H1 (cell line): ENCODE measurements at regions not wholly inside any gene's neighbourhood (a gene's known extent, or its start where the extent isn't known, plus 50 kb on each side); places are given as distances from the start of the nearest gene placed in this dataset.
A peak's percentile ranks its signal among the peaks of the same experiment; 100 is the strongest.

ENCODE experiments used
- CTCF ChIA-PET: fragments of 300-600 bp; sonication (Branson Sonifier 250); formaldehyde crosslinking; loops from one replicate; lab custom pipeline; 2021; ENCODE audit not compliant: partially characterized antibody; lab: Charles Lee
- POLR2A ChIA-PET: fragments of 300-600 bp; sonication (Branson Sonifier 250); formaldehyde crosslinking; loops from one replicate; lab custom pipeline; 2021; ENCODE audit warnings: inconsistent platforms; ENCODE audit not compliant: partially characterized antibody; lab: Charles Lee
- DNase-seq, 2 experiments: peaks; one replicate each; pipeline versions ENCODE4 v3.0.0 to v3.0.0-alpha.2; 2010 to 2022; ENCODE audit warnings: low spot score in 2 of 2, low read depth in 1 of 2, mixed read lengths in 1 of 2
- FAIRE-seq: peaks from 2 replicates; lab custom pipeline; 2011; peaks lifted over from hg19 to GRCh38; lab: Jason Lieb, UNC
- H2AFZ ChIP-seq: 2 replicates; pipeline ENCODE4 v1.8.1; 2012; ENCODE audit warnings: low read length, inconsistent platforms
- H2AK5ac ChIP-seq: 2 replicates; pipeline ENCODE4 v1.6.1; 2013; ENCODE audit warnings: low read depth, low read length
- H2BK120ac ChIP-seq: replicated peaks from 2 replicates; pipeline ENCODE3; 2013; ENCODE audit warnings: low read depth, low read length, inconsistent platforms
- H2BK12ac ChIP-seq: 2 replicates; pipeline ENCODE4 v1.6.1; 2013; ENCODE audit warnings: low read depth, low read length
- H2BK15ac ChIP-seq: 2 replicates; pipeline ENCODE4 v1.6.1; 2013; ENCODE audit warnings: low read length
- H2BK20ac ChIP-seq: 2 replicates; pipeline ENCODE4 v1.6.1; 2013; ENCODE audit warnings: low read length
- H2BK5ac ChIP-seq: 2 replicates; pipeline ENCODE4 v1.6.1; 2013; ENCODE audit warnings: low read depth, low read length
- H3K14ac ChIP-seq: 2 replicates; pipeline ENCODE4 v1.6.1; 2013; ENCODE audit warnings: inconsistent platforms; ENCODE audit not compliant: insufficient read length
- H3K18ac ChIP-seq: 2 replicates; pipeline ENCODE4 v1.6.1; 2013; ENCODE audit warnings: low read length; ENCODE audit errors: extremely low read depth
- H3K23ac ChIP-seq: 2 replicates; pipeline ENCODE4 v1.6.1; 2013; ENCODE audit warnings: inconsistent platforms; ENCODE audit not compliant: insufficient read length
- H3K23me2 ChIP-seq: 2 replicates; pipeline ENCODE4 v1.6.1; 2013; ENCODE audit warnings: low read depth, low read length
- H3K27ac ChIP-seq: 2 replicates; pipeline ENCODE4 v1.6.1; 2011; ENCODE audit warnings: low read depth, low read length, inconsistent platforms
- H3K27me3 ChIP-seq, 4 experiments: replicated peaks in 1 of 4; 1 replicate in 1 of 4; 2 replicates in 3 of 4; pipeline versions ENCODE4 v1.6.1 to v1.8.1; 2011 to 2013; ENCODE audit warnings: low read length in 3 of 4, mild to moderate bottlenecking in 3 of 4, inconsistent platforms in 2 of 4, mixed read lengths in 2 of 4, moderate library complexity in 1 of 4; ENCODE audit not compliant: control insufficient read depth in 3 of 4, insufficient read depth in 3 of 4; ENCODE audit errors: extremely low read depth in 1 of 4
- H3K36me3 ChIP-seq, 4 experiments: 2 replicates each; pipeline versions ENCODE4 v1.6.1 to v1.8.1; 2011 to 2013; ENCODE audit warnings: mild to moderate bottlenecking in 4 of 4, low read length in 3 of 4, moderate library complexity in 2 of 4, control low read depth in 1 of 4, inconsistent platforms in 1 of 4; ENCODE audit not compliant: insufficient read depth in 4 of 4, control insufficient read depth in 2 of 4
- H3K4ac ChIP-seq: replicated peaks from 2 replicates; pipeline ENCODE3; 2013; ENCODE audit warnings: low read length, low read depth, mixed read lengths, inconsistent platforms; ENCODE audit not compliant: insufficient read length
- H3K4me1 ChIP-seq, 4 experiments: replicated peaks in 1 of 4; 1 replicate in 1 of 4; 2 replicates in 3 of 4; pipeline versions ENCODE4 v1.6.1 to v1.8.1; 2011 to 2013; ENCODE audit warnings: low read length in 3 of 4, inconsistent platforms in 2 of 4, mixed read lengths in 1 of 4; ENCODE audit not compliant: insufficient read depth in 4 of 4, control insufficient read depth in 3 of 4
- H3K4me2 ChIP-seq, 2 experiments: 2 replicates each; pipeline versions ENCODE4 v1.6.1 to v1.8.1; 2011 to 2013; ENCODE audit warnings: low read depth in 2 of 2, low read length in 2 of 2, control low read depth in 1 of 2, inconsistent platforms in 1 of 2, mild to moderate bottlenecking in 1 of 2; ENCODE audit not compliant: insufficient read depth in 1 of 2
- H3K4me3 ChIP-seq, 4 experiments: fragments of 200-600, 300-600 bp in 1 of 4; sonication (generic), shearing (Covaris generic), sonication (Bioruptor Twin) in 1 of 4; 2 replicates each; pipeline versions ENCODE4 v1.5.1 to v1.8.1; 2011 to 2016; ENCODE audit warnings: low read length in 4 of 4, low read depth in 3 of 4, control low read depth in 2 of 4, inconsistent platforms in 2 of 4, mild to moderate bottlenecking in 2 of 4, mixed read lengths in 1 of 4, moderate library complexity in 1 of 4; ENCODE audit not compliant: insufficient read depth in 2 of 4; ENCODE audit errors: extremely low read depth in 1 of 4
- H3K56ac ChIP-seq: replicated peaks from 2 replicates; pipeline ENCODE3; 2013; ENCODE audit warnings: low read depth, mild to moderate bottlenecking, mixed read lengths, low read length, inconsistent platforms; ENCODE audit not compliant: insufficient read length
- H3K79me1 ChIP-seq: 2 replicates; pipeline ENCODE4 v1.6.1; 2013; ENCODE audit warnings: low read depth, low read length, control low read depth
- H3K79me2 ChIP-seq, 2 experiments: 2 replicates each; pipeline versions ENCODE4 v1.6.1 to v1.8.1; 2012 to 2013; ENCODE audit warnings: low read length in 2 of 2, mild to moderate bottlenecking in 2 of 2, inconsistent platforms in 1 of 2; ENCODE audit not compliant: insufficient read depth in 2 of 2, control insufficient read depth in 1 of 2
- H3K9ac ChIP-seq, 4 experiments: replicated peaks in 1 of 4; 1 replicate in 1 of 4; 2 replicates in 3 of 4; pipeline versions ENCODE4 v1.6.1 to v1.8.1; 2011 to 2013; ENCODE audit warnings: low read depth in 3 of 4, low read length in 3 of 4, control low read depth in 2 of 4, mild to moderate bottlenecking in 2 of 4, moderate library complexity in 2 of 4, inconsistent platforms in 1 of 4; ENCODE audit errors: extremely low read depth in 1 of 4
- H3K9me3 ChIP-seq, 2 experiments: 2 replicates each; pipeline versions ENCODE4 v1.6.1 to v1.8.1; 2012 to 2013; ENCODE audit warnings: mild to moderate bottlenecking in 2 of 2, moderate library complexity in 2 of 2, control low read depth in 1 of 2, inconsistent platforms in 1 of 2, low read depth in 1 of 2, low read length in 1 of 2, mixed read lengths in 1 of 2; ENCODE audit not compliant: insufficient read depth in 2 of 2
- H4K20me1 ChIP-seq, 2 experiments: replicated peaks in 1 of 2; 2 replicates each; pipeline versions ENCODE3 to v1.8.1; 2011 to 2013; ENCODE audit warnings: inconsistent platforms in 2 of 2, low read length in 2 of 2, mild to moderate bottlenecking in 1 of 2; ENCODE audit not compliant: insufficient read depth in 2 of 2, control insufficient read depth in 1 of 2
- H4K5ac ChIP-seq: 2 replicates; pipeline ENCODE4 v1.6.1; 2013; ENCODE audit warnings: low read length, low read depth, mixed read lengths, inconsistent platforms; ENCODE audit not compliant: insufficient read length
- H4K8ac ChIP-seq: 2 replicates; pipeline ENCODE4 v1.8.0; 2013; ENCODE audit warnings: mild to moderate bottlenecking, moderate library complexity, low read length, inconsistent platforms; ENCODE audit not compliant: insufficient read depth; ENCODE audit errors: extremely low read depth
- H4K91ac ChIP-seq: replicated peaks from 2 replicates; pipeline ENCODE3; 2013; ENCODE audit warnings: low read length, mixed read lengths, inconsistent platforms; ENCODE audit not compliant: insufficient read length
- CBX5 ChIP-seq: fragments of 300-800, 300-1000 bp; sonication (generic); IDR thresholded peaks from 2 replicates; pipeline ENCODE4 v1.7.1; 2016; ENCODE audit warnings: antibody characterized with exemption, low read length, low read depth
- E2F6 ChIP-seq: IDR thresholded peaks from 2 replicates; pipeline ENCODE4 v1.6.1; 2012; ENCODE audit warnings: inconsistent platforms
- EP300 ChIP-seq, 2 experiments: IDR thresholded peaks; 1 replicate in 1 of 2; 2 replicates in 1 of 2; pipeline ENCODE4 v1.6.1; 2011 to 2012; ENCODE audit warnings: low read depth in 2 of 2, low read length in 2 of 2, mild to moderate bottlenecking in 2 of 2, borderline replicate concordance in 1 of 2, inconsistent platforms in 1 of 2, moderate library complexity in 1 of 2
- KDM1A ChIP-seq: fragments of 200-600, 300-600 bp; sonication (generic); IDR thresholded peaks from 2 replicates; pipeline ENCODE4 v1.7.1; 2016; ENCODE audit warnings: mild to moderate bottlenecking, low read length, borderline replicate concordance
- MAFK ChIP-seq: IDR thresholded peaks from 2 replicates; pipeline ENCODE4 v1.6.1; 2012; ENCODE audit warnings: low read depth, mild to moderate bottlenecking, improper control_type of control experiment, low read length
- SP1 ChIP-seq: IDR thresholded peaks from 2 replicates; pipeline ENCODE4 v1.6.1; 2011; ENCODE audit warnings: low read depth, low read length
- WGBS, 2 experiments: shearing (Covaris generic) in 1 of 2; methylation state at CpG; one replicate each; pipeline versions ENCODE4 v1.1.6 to v1.1.7; 2013 to 2015; ENCODE audit warnings: low lambda C conversion rate in 2 of 2, mixed read lengths in 2 of 2, inconsistent platforms in 1 of 2, low coverage in 1 of 2, missing lambda C conversion rate in 1 of 2; ENCODE audit not compliant: insufficient replicate concordance in 2 of 2, insufficient coverage in 1 of 2, insufficient read length in 1 of 2; ENCODE audit errors: extremely low coverage in 1 of 2, missing lambda C conversion rate in 1 of 2; 5-methylcytosine and 5-hydroxymethylcytosine counted together

GRCh38 chr3:167110901-167111300, 269.2 kb downstream of the ZBBX start:
- Histone ChIP-seq H2BK15ac (no peak overlapping the region), H2BK20ac (no peak overlapping the region), H3K4ac (no peak overlapping the region), H3K4me2 (no peak overlapping the region), H2AK5ac (no peak overlapping the region), H2BK12ac (no peak overlapping the region), H3K23ac (no peak overlapping the region), H3K4me3 (no peak overlapping the region), H3K27ac (no peak overlapping the region), H4K8ac (no peak overlapping the region), H3K79me1 (no peaks in the 10 kb centered on the region), H3K36me3 (no peaks in the 10 kb centered on the region), H2BK5ac (no peak overlapping the region), H3K14ac (no peak overlapping the region), H3K79me2 (no peaks in the 10 kb centered on the region), H3K9me3 (no peaks in the 10 kb centered on the region), H2BK120ac (no peak overlapping the region), H3K18ac (no peak overlapping the region), H3K56ac (no peak overlapping the region), H3K23me2 (no peaks in the 10 kb centered on the region), H4K91ac (no peak overlapping the region), H4K20me1 (peaks cover 0 to 1% of the 10 kb centered on the region in 2 experiments), H2AFZ (no peak overlapping the region), H3K27me3 (no peaks in the 10 kb centered on the region), H4K5ac (no peak overlapping the region), H3K9ac (no peak overlapping the region), H3K4me1 (peaks cover 0 to 3% (median 3%) of the 10 kb centered on the region in 4 experiments; a peak in 2 of 7 replicates)
- TF ChIP-seq CBX5 (no peak), KDM1A (no peak), EP300 (IDR thresholded peaks at IDR 0.05; ENCODE audit: borderline replicate concordance in 1 of 2, low read depth in 2 of 2, low read length in 2 of 2) (0 out of 3 replicates have a peak, but pooled peaks of 1 of the 2 experiments have one; percentile 12), MAFK (no peak), E2F6 (no peak), SP1 (0 out of 2 replicates have a peak, but pooled peaks have one; percentile 25)
- DNase-seq (no peak), FAIRE-seq (peak; percentile 13)
- POLR2A ChIA-PET, result no interaction called here
- 76% methylated on average over 8 of the region's 8 CpGs; no CpG with 5 or more reads in 1 of the 2 experiments for WGBS, 2 experiments
- CTCF ChIA-PET, result interaction anchor here (0.7 to 2.1 kb wide), 4 partner anchors 10 to 613 kb away, joined by 3 to 7 read pairs (median 4); no protein-coding TSS in a partner anchor
